Trophoblast cell (in vitro differentiated cells and primary cell): ENCODE measurements at regions not wholly inside any gene's neighbourhood (a gene's known extent, or its start where the extent isn't known, plus 50 kb on each side); places are given as distances from the start of the nearest gene placed in this dataset.

Experiments used
- DNase-seq, 2 donors: peaks; one replicate each; pipeline ENCODE4 v3.0.0-alpha.2; 2016
- H2AFZ ChIP-seq: 2 replicates; pipeline ENCODE4 v1.6.1; 2013; ENCODE audit warnings: low read length, moderate library complexity, mild to moderate bottlenecking; ENCODE audit not compliant: insufficient read depth, poor library complexity
- H2AK5ac ChIP-seq: 2 replicates; pipeline ENCODE4 v1.6.1; 2013; ENCODE audit warnings: mild to moderate bottlenecking, low read length
- H2BK120ac ChIP-seq: 2 replicates; pipeline ENCODE4 v1.6.1; 2013; ENCODE audit warnings: low read length, mild to moderate bottlenecking, moderate library complexity; ENCODE audit not compliant: insufficient read depth, poor library complexity
- H2BK12ac ChIP-seq: 2 replicates; pipeline ENCODE4 v1.6.1; 2013; ENCODE audit warnings: mild to moderate bottlenecking, low read length, moderate library complexity
- H2BK5ac ChIP-seq: 2 replicates; pipeline ENCODE4 v1.6.1; 2013; ENCODE audit warnings: low read length, low read depth, moderate library complexity, mild to moderate bottlenecking; ENCODE audit not compliant: poor library complexity
- H3K14ac ChIP-seq: 2 replicates; pipeline ENCODE4 v1.6.1; 2013; ENCODE audit warnings: mild to moderate bottlenecking, low read length
- H3K18ac ChIP-seq: 2 replicates; pipeline ENCODE4 v1.6.1; 2013; ENCODE audit warnings: mild to moderate bottlenecking, low read length
- H3K23ac ChIP-seq: 2 replicates; pipeline ENCODE4 v1.6.1; 2013; ENCODE audit warnings: low read length
- H3K27ac ChIP-seq: 2 replicates; pipeline ENCODE4 v1.5.1; 2013; ENCODE audit warnings: low read depth, mild to moderate bottlenecking, inconsistent platforms, low read length, moderate library complexity
- H3K27me3 ChIP-seq: 2 replicates; pipeline ENCODE4 v1.6.1; 2013; ENCODE audit warnings: inconsistent platforms, mild to moderate bottlenecking, low read length, moderate library complexity; ENCODE audit not compliant: insufficient read depth
- H3K36me3 ChIP-seq, 2 experiments: 1 replicate in 1 of 2; 2 replicates in 1 of 2; pipeline ENCODE4 v1.6.1; 2013; ENCODE audit warnings: low read length in 2 of 2, mild to moderate bottlenecking in 2 of 2, moderate library complexity in 1 of 2; ENCODE audit not compliant: insufficient read depth in 2 of 2, control insufficient read depth in 1 of 2
- H3K4ac ChIP-seq: 2 replicates; pipeline ENCODE4 v1.6.1; 2013; ENCODE audit warnings: low read depth, mild to moderate bottlenecking, low read length, moderate library complexity
- H3K4me1 ChIP-seq, 2 experiments: 1 replicate in 1 of 2; 2 replicates in 1 of 2; pipeline ENCODE4 v1.6.1; 2013; ENCODE audit warnings: low read length in 2 of 2, mild to moderate bottlenecking in 2 of 2, moderate library complexity in 1 of 2; ENCODE audit not compliant: insufficient read depth in 2 of 2, control insufficient read depth in 1 of 2
- H3K4me2 ChIP-seq: 2 replicates; pipeline ENCODE4 v1.6.1; 2013; ENCODE audit warnings: inconsistent platforms, mild to moderate bottlenecking, low read length, moderate library complexity
- H3K4me3 ChIP-seq: 2 replicates; pipeline ENCODE4 v1.5.1; 2013; ENCODE audit warnings: mild to moderate bottlenecking, low read depth, low read length, inconsistent platforms
- H3K79me1 ChIP-seq: one replicate; pipeline ENCODE4 v1.6.1; 2013; ENCODE audit warnings: low read length
- H3K79me2 ChIP-seq: 2 replicates; pipeline ENCODE4 v1.6.1; 2013; ENCODE audit warnings: low read length, mild to moderate bottlenecking; ENCODE audit not compliant: control insufficient read depth, insufficient read depth, poor library complexity
- H3K9ac ChIP-seq: 2 replicates; pipeline ENCODE4 v1.6.1; 2013; ENCODE audit warnings: mild to moderate bottlenecking, low read length
- H3K9me3 ChIP-seq: 2 replicates; pipeline ENCODE4 v1.6.1; 2013; ENCODE audit warnings: low read depth, mild to moderate bottlenecking, control low read depth, inconsistent platforms, low read length; ENCODE audit not compliant: insufficient read depth
- H4K12ac ChIP-seq: 2 replicates; pipeline ENCODE4 v1.6.1; 2013; ENCODE audit warnings: low read depth, mild to moderate bottlenecking, low read length, moderate library complexity
- H4K8ac ChIP-seq: 2 replicates; pipeline ENCODE4 v1.6.1; 2013; ENCODE audit warnings: low read depth, mild to moderate bottlenecking, low read length, moderate library complexity
- H4K91ac ChIP-seq: one replicate; pipeline ENCODE4 v1.6.1; 2013; ENCODE audit warnings: low read depth, mild to moderate bottlenecking, low read length, moderate library complexity
- WGBS: extraction: QIAGEN DNeasy Blood & Tissue Kit; methylation state at CpG from one replicate; pipeline ENCODE4 v1.1.7; 2013; ENCODE audit warnings: missing lambda C conversion rate; ENCODE audit not compliant: insufficient read length, insufficient coverage; ENCODE audit errors: extremely low coverage; 5-methylcytosine and 5-hydroxymethylcytosine counted together

GRCh38 chr21:33984021-33984481 is 68.4 kb upstream of the ATP5PO start:
- Histone ChIP-seq H3K14ac (no peak overlapping the region), H3K4me2 (no peak overlapping the region), H3K9me3 (peaks cover 5% of the 10 kb centered on the region), H2AFZ (no peak overlapping the region), H3K4me3 (no peak overlapping the region), H2BK5ac (no peak overlapping the region), H3K27ac (no peak overlapping the region), H3K27me3 (no peaks in the 10 kb centered on the region), H3K36me3 (no peaks in the 10 kb centered on the region), H3K79me2 (no peaks in the 10 kb centered on the region), H2BK12ac (no peak overlapping the region), H2BK120ac (no peak overlapping the region), H3K23ac (no peak overlapping the region), H4K91ac (no peak overlapping the region), H3K4ac (no peak overlapping the region), H2AK5ac (no peak overlapping the region), H3K79me1 (no peaks in the 10 kb centered on the region), H4K12ac (no peak overlapping the region), H3K4me1 (no peaks in the 10 kb centered on the region), H3K9ac (no peak overlapping the region), H4K8ac (no peak overlapping the region), H3K18ac (no peak overlapping the region)
- WGBS, result no CpG with 5 or more reads among the region's 13 CpGs
- DNase-seq, result peak; percentile 91 to 94

- Histone ChIP-seq H3K79me2 (no peaks in the 10 kb centered on the region), H4K8ac (no peak overlapping the region), H3K4me2 (no peak overlapping the region), H2AK5ac (no peak overlapping the region), H3K27ac (no peak overlapping the region), H3K36me3 (no peaks in the 10 kb centered on the region), H3K9ac (no peak overlapping the region), H4K12ac (no peak overlapping the region), H2AFZ (no peak overlapping the region), H4K91ac (no peak overlapping the region), H3K4me1 (peaks cover 0 to under 1% of the 10 kb centered on the region in 2 experiments), H3K4me3 (no peak overlapping the region), H3K23ac (no peak overlapping the region), H3K4ac (no peak overlapping the region), H3K18ac (no peak overlapping the region), H3K14ac (no peak overlapping the region), H3K79me1 (no peaks in the 10 kb centered on the region), H3K27me3 (no peaks in the 10 kb centered on the region), H2BK12ac (no peak overlapping the region), H3K9me3 (peaks cover 5% of the 10 kb centered on the region), H2BK5ac (no peak overlapping the region), H2BK120ac (no peak overlapping the region)
- peak; percentile 30 to 53 for DNase-seq
- WGBS, result no CpG with 5 or more reads among the region's 10 CpGs
Observed at GRCh38 chr21:33981391-33982101, 65.9 kb upstream of the ATP5PO start.

GRCh38 chr21:33980276-33980916 is 64.8 kb upstream of the ATP5PO start:
- Histone ChIP-seq H3K4me1 (peaks cover 10 to 11% of the 10 kb centered on the region in 2 experiments), H2BK120ac (no peak overlapping the region), H3K27me3 (no peaks in the 10 kb centered on the region), H3K14ac (no peak overlapping the region), H3K4me3 (no peak overlapping the region), H3K9me3 (peaks cover 5% of the 10 kb centered on the region), H3K79me2 (no peaks in the 10 kb centered on the region), H2BK5ac (no peak overlapping the region), H2BK12ac (no peak overlapping the region), H3K27ac (no peak overlapping the region), H3K18ac (no peak overlapping the region), H4K8ac (no peak overlapping the region), H3K79me1 (peaks cover 2% of the 10 kb centered on the region), H3K36me3 (no peaks in the 10 kb centered on the region), H3K9ac (no peak overlapping the region), H3K4ac (no peak overlapping the region), H2AK5ac (no peak overlapping the region), H3K4me2 (no peak overlapping the region), H2AFZ (no peak overlapping the region), H3K23ac (no peak overlapping the region), H4K12ac (no peak overlapping the region), H4K91ac (no peak overlapping the region)
- no CpG with 5 or more reads among the region's 6 CpGs for WGBS
- DNase-seq, result peak; percentile 80 to 81

- H4K91ac ChIP-seq, result no peak overlapping the region
- no peak overlapping the region for H3K4me3 ChIP-seq
- H3K23ac ChIP-seq, result no peak overlapping the region
- no peaks in the 10 kb centered on the region for H3K36me3 ChIP-seq
- H2BK120ac ChIP-seq, result no peak overlapping the region
- no peaks in the 10 kb centered on the region for H3K27me3 ChIP-seq
- H3K4ac ChIP-seq, result no peak overlapping the region
- no peak overlapping the region for H3K14ac ChIP-seq
- no peak overlapping the region for H4K8ac ChIP-seq
- H2AFZ ChIP-seq, result no peak overlapping the region
- no peaks in the 10 kb centered on the region for H3K9me3 ChIP-seq
- peaks cover 10 to 11% of the 10 kb centered on the region in 2 experiments for H3K4me1 ChIP-seq
- H4K12ac ChIP-seq, result no peak overlapping the region
- H3K9ac ChIP-seq, result no peak overlapping the region
- no peak overlapping the region for H2BK5ac ChIP-seq
- no peaks in the 10 kb centered on the region for H3K79me2 ChIP-seq
- H3K18ac ChIP-seq, result no peak overlapping the region
- DNase-seq, result peak in 1 of 2 donors; percentile 45
- no peak overlapping the region for H3K27ac ChIP-seq
- no peak overlapping the region for H2BK12ac ChIP-seq
- H3K79me1 ChIP-seq, result peaks cover 2% of the 10 kb centered on the region
- H3K4me2 ChIP-seq, result no peak overlapping the region
- no CpG with 5 or more reads among the region's 4 CpGs for WGBS
- H2AK5ac ChIP-seq, result no peak overlapping the region
Observed at GRCh38 chr21:33978585-33978984, 63.0 kb upstream of the ATP5PO start.
